ENCODE measurements at regions not wholly inside any gene's neighbourhood (a gene's known extent, or its start where the extent isn't known, plus 50 kb on each side); places are given as distances from the start of the nearest gene placed in this dataset.
"Not testable (repeated sequence)": the region's sequence is repeated elsewhere in the genome, so short reads cannot be mapped to it uniquely, and the experiment has no call there.

DNA sequence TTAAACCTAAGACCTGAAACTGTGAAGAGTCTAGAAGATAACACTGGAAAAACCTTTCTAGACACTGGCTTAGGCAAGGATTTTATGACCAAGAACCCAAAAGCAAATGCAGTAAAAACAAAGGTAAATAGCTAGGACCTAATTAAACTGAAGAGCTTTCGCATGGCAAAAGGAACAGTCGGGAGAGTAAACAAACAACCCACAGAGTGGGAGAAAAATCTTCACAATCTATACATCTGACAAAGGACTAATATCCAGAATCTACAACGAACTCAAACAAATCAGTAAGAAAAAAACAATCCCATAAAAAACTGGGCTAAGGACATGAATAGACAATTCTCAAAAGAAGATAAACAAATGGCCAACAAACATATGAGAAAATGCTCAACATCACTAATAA, 64.4 kb upstream of the MED14 start:
- TF ChIP-seq, protein P1, sequence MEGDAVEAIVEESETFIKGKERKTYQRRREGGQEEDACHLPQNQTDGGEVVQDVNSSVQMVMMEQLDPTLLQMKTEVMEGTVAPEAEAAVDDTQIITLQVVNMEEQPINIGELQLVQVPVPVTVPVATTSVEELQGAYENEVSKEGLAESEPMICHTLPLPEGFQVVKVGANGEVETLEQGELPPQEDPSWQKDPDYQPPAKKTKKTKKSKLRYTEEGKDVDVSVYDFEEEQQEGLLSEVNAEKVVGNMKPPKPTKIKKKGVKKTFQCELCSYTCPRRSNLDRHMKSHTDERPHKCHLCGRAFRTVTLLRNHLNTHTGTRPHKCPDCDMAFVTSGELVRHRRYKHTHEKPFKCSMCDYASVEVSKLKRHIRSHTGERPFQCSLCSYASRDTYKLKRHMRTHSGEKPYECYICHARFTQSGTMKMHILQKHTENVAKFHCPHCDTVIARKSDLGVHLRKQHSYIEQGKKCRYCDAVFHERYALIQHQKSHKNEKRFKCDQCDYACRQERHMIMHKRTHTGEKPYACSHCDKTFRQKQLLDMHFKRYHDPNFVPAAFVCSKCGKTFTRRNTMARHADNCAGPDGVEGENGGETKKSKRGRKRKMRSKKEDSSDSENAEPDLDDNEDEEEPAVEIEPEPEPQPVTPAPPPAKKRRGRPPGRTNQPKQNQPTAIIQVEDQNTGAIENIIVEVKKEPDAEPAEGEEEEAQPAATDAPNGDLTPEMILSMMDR (tag by site-specific recombination; IDR thresholded peaks at IDR 0.05): not testable (repeated sequence)
- not testable (repeated sequence) for TF ChIP-seq ZNF138 (tag by site-specific recombination; IDR thresholded peaks at IDR 0.05; ENCODE audit: borderline replicate concordance); ZNF239 (tag by site-specific recombination; IDR thresholded peaks at IDR 0.05); ZBTB1 (tag by site-specific recombination; IDR thresholded peaks at IDR 0.05); ZNF23 (tag by site-specific recombination; IDR thresholded peaks at IDR 0.05; ENCODE audit: borderline replicate concordance); ZNF830 (tag by site-specific recombination; IDR thresholded peaks at IDR 0.05; ENCODE audit: low read depth); ZNF302 (tag by site-specific recombination; IDR thresholded peaks at IDR 0.05; ENCODE audit: low read depth); TCF7L2 (IDR thresholded peaks at IDR 0.05; ENCODE audit: borderline replicate concordance, low read depth, low read length); ZBTB21 (tag by site-specific recombination; IDR thresholded peaks at IDR 0.05)
- TF ChIP-seq, protein P2, sequence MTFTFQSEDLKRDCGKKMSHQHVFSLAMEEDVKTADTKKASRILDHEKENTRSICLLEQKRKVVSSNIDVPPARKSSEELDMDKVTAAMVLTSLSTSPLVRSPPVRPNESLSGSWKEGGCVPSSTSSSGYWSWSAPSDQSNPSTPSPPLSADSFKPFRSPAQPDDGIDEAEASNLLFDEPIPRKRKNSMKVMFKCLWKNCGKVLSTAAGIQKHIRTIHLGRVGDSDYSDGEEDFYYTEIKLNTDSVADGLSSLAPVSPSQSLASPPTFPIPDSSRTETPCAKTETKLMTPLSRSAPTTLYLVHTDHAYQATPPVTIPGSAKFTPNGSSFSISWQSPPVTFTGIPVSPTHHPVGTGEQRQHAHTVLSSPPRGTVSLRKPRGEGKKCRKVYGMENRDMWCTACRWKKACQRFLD (tag by site-specific recombination; IDR thresholded peaks at IDR 0.05): not testable (repeated sequence)

Data from HEK293 (cell line).